Mesendoderm (in vitro differentiated cells): ENCODE measurements at regions not wholly inside any gene's neighbourhood (a gene's known extent, or its start where the extent isn't known, plus 50 kb on each side); places are given as distances from the start of the nearest gene placed in this dataset.

Experiments used
- DNase-seq: peaks from one replicate; pipeline ENCODE4 v3.0.0; 2013
- H2AK5ac ChIP-seq: 2 replicates; pipeline ENCODE4 v1.6.1; 2013; ENCODE audit warnings: low read length, inconsistent platforms
- H2BK120ac ChIP-seq: 2 replicates; pipeline ENCODE4 v1.6.1; 2013; ENCODE audit warnings: low read depth, mild to moderate bottlenecking, low read length, moderate library complexity, mixed read lengths
- H2BK15ac ChIP-seq: replicated peaks from 2 replicates; pipeline ENCODE4 v1.6.1; 2013; ENCODE audit warnings: low read depth, mild to moderate bottlenecking, moderate library complexity
- H2BK5ac ChIP-seq: 2 replicates; pipeline ENCODE4 v1.6.1; 2013; ENCODE audit warnings: low read length, inconsistent platforms
- H3K18ac ChIP-seq: 2 replicates; pipeline ENCODE4 v1.6.1; 2013; ENCODE audit warnings: mild to moderate bottlenecking, low read length, mixed read lengths
- H3K23ac ChIP-seq: one replicate; pipeline ENCODE4 v1.6.1; 2013; ENCODE audit warnings: low read length
- H3K27ac ChIP-seq: 2 replicates; pipeline ENCODE4 v1.5.1; 2013; ENCODE audit warnings: low read depth, mild to moderate bottlenecking, inconsistent platforms, low read length, moderate library complexity
- H3K27me3 ChIP-seq: 2 replicates; pipeline ENCODE4 v1.6.1; 2013; ENCODE audit warnings: low read length, control low read depth, mild to moderate bottlenecking, inconsistent platforms; ENCODE audit not compliant: insufficient read depth, poor library complexity
- H3K36me3 ChIP-seq: 2 replicates; pipeline ENCODE4 v1.6.1; 2013; ENCODE audit warnings: low read length, inconsistent platforms; ENCODE audit not compliant: control insufficient read depth, insufficient read depth
- H3K4ac ChIP-seq: one replicate; pipeline ENCODE4 v1.6.1; 2013; ENCODE audit warnings: low read depth, mild to moderate bottlenecking, low read length, moderate library complexity
- H3K4me1 ChIP-seq: 2 replicates; pipeline ENCODE4 v1.6.1; 2013; ENCODE audit warnings: low read depth, low read length, inconsistent platforms; ENCODE audit not compliant: control insufficient read depth
- H3K4me2 ChIP-seq: 2 replicates; pipeline ENCODE4 v1.6.1; 2013; ENCODE audit warnings: low read length
- H3K4me3 ChIP-seq: 2 replicates; pipeline ENCODE4 v1.5.1; 2013; ENCODE audit warnings: mild to moderate bottlenecking, low read length
- H3K56ac ChIP-seq: one replicate; pipeline ENCODE4 v1.6.1; 2013; ENCODE audit warnings: low read length
- H3K79me1 ChIP-seq: 2 replicates; pipeline ENCODE4 v1.6.1; 2013; ENCODE audit warnings: low read length, inconsistent platforms
- H3K79me2 ChIP-seq: 2 replicates; pipeline ENCODE4 v1.6.1; 2013; ENCODE audit warnings: mild to moderate bottlenecking, low read length; ENCODE audit not compliant: control insufficient read depth, insufficient read depth
- H3K9ac ChIP-seq: 2 replicates; pipeline ENCODE4 v1.6.1; 2013; ENCODE audit warnings: low read length, inconsistent platforms
- H4K5ac ChIP-seq: one replicate; pipeline ENCODE4 v1.6.1; 2013; ENCODE audit warnings: low read length
- H4K8ac ChIP-seq: one replicate; pipeline ENCODE4 v1.6.1; 2013; ENCODE audit warnings: low read depth, mild to moderate bottlenecking, control low read depth, low read length, moderate library complexity
- WGBS: extraction: QIAGEN DNeasy Blood & Tissue Kit; methylation state at CpG from one replicate; pipeline ENCODE4 v1.1.7; 2013; ENCODE audit warnings: low lambda C conversion rate, missing lambda C conversion rate; ENCODE audit not compliant: insufficient coverage; ENCODE audit errors: extremely low coverage; 5-methylcytosine and 5-hydroxymethylcytosine counted together

- no peak overlapping the region for H3K4me3 ChIP-seq
- DNase-seq, result no peak
- no peak overlapping the region for H3K4ac ChIP-seq
- no peak overlapping the region for H2BK120ac ChIP-seq
- no peak overlapping the region for H3K4me2 ChIP-seq
- H2AK5ac ChIP-seq, result no peak overlapping the region
- H3K9ac ChIP-seq, result no peak overlapping the region
- H3K18ac ChIP-seq, result no peak overlapping the region
- H3K56ac ChIP-seq, result no peak overlapping the region
- no peaks in the 10 kb centered on the region for H3K4me1 ChIP-seq
- H3K36me3 ChIP-seq, result no peaks in the 10 kb centered on the region
- H3K79me2 ChIP-seq, result no peaks in the 10 kb centered on the region
- no peaks in the 10 kb centered on the region for H3K27me3 ChIP-seq
- no peak overlapping the region for H2BK15ac ChIP-seq
- no peaks in the 10 kb centered on the region for H3K79me1 ChIP-seq
- H2BK5ac ChIP-seq, result no peak overlapping the region
- no peak overlapping the region for H4K5ac ChIP-seq
- no peak overlapping the region for H3K23ac ChIP-seq
- H3K27ac ChIP-seq, result no peak overlapping the region
- WGBS, result no CpG with 5 or more reads among the region's 4 CpGs
- H4K8ac ChIP-seq, result no peak overlapping the region
Measured at GRCh38 chr18:66769375-66769774, 165.5 kb upstream of the CDH19 start.

GRCh38 chr18:66764230-66764629, 160.3 kb upstream of the CDH19 start:
- H2AK5ac ChIP-seq, result no peak overlapping the region

GRCh38 chr18:66761166-66761565, 157.3 kb upstream of the CDH19 start:
- no peak overlapping the region for H2BK15ac ChIP-seq
- no peaks in the 10 kb centered on the region for H3K4me1 ChIP-seq
- no peak overlapping the region for H4K8ac ChIP-seq
- no peak overlapping the region for H3K27ac ChIP-seq
- H3K4me3 ChIP-seq, result no peak overlapping the region
- no peak overlapping the region for H2BK5ac ChIP-seq
- no peak overlapping the region for H3K56ac ChIP-seq
- no peak overlapping the region for H3K23ac ChIP-seq
- no peak overlapping the region for H3K18ac ChIP-seq
- no peak overlapping the region for H3K4me2 ChIP-seq
- H2AK5ac ChIP-seq, result no peak overlapping the region
- no peak overlapping the region for H3K4ac ChIP-seq
- no peaks in the 10 kb centered on the region for H3K79me2 ChIP-seq
- no CpG with 5 or more reads among the region's 4 CpGs for WGBS
- no peak overlapping the region for H4K5ac ChIP-seq
- no peak for DNase-seq
- H3K27me3 ChIP-seq, result no peaks in the 10 kb centered on the region
- no peaks in the 10 kb centered on the region for H3K79me1 ChIP-seq
- no peak overlapping the region for H2BK120ac ChIP-seq
- no peak overlapping the region for H3K9ac ChIP-seq
- no peaks in the 10 kb centered on the region for H3K36me3 ChIP-seq

More at GRCh38 chr18:66764230-66764629, 160.3 kb upstream of the CDH19 start:
- Histone ChIP-seq H2BK5ac (no peak overlapping the region), H3K23ac (no peak overlapping the region), H2BK15ac (no peak overlapping the region), H3K4ac (no peak overlapping the region), H3K27me3 (no peaks in the 10 kb centered on the region), H3K4me2 (no peak overlapping the region), H3K27ac (no peak overlapping the region), H3K4me1 (no peaks in the 10 kb centered on the region), H4K8ac (no peak overlapping the region), H3K36me3 (no peaks in the 10 kb centered on the region), H3K9ac (no peak overlapping the region), H4K5ac (no peak overlapping the region), H3K18ac (no peak overlapping the region), H3K56ac (no peak overlapping the region), H2BK120ac (no peak overlapping the region), H3K79me2 (no peaks in the 10 kb centered on the region), H3K79me1 (no peaks in the 10 kb centered on the region), H3K4me3 (no peak overlapping the region)
- WGBS, result no CpG with 5 or more reads among the region's 4 CpGs
- no peak for DNase-seq

- H3K36me3 ChIP-seq, result no peaks in the 10 kb centered on the region
- no peak overlapping the region for H3K4ac ChIP-seq
- no peak overlapping the region for H2BK15ac ChIP-seq
- H2AK5ac ChIP-seq, result no peak overlapping the region
- H4K8ac ChIP-seq, result no peak overlapping the region
- no peaks in the 10 kb centered on the region for H3K4me1 ChIP-seq
- no peak overlapping the region for H3K4me3 ChIP-seq
- H3K9ac ChIP-seq, result no peak overlapping the region
- H3K4me2 ChIP-seq, result no peak overlapping the region
- H4K5ac ChIP-seq, result no peak overlapping the region
- no peaks in the 10 kb centered on the region for H3K79me1 ChIP-seq
- H2BK120ac ChIP-seq, result no peak overlapping the region
- DNase-seq, result no peak
- no CpG with 5 or more reads among the region's 4 CpGs for WGBS
- H3K27me3 ChIP-seq, result no peaks in the 10 kb centered on the region
- H3K27ac ChIP-seq, result no peak overlapping the region
- no peak overlapping the region for H2BK5ac ChIP-seq
- H3K23ac ChIP-seq, result no peak overlapping the region
- H3K79me2 ChIP-seq, result no peaks in the 10 kb centered on the region
- H3K56ac ChIP-seq, result no peak overlapping the region
- no peak overlapping the region for H3K18ac ChIP-seq
Measured at GRCh38 chr18:66760559-66760958, 156.7 kb upstream of the CDH19 start.

- no peak overlapping the region for H2BK5ac ChIP-seq
- H3K4me3 ChIP-seq, result no peak overlapping the region
- no peak overlapping the region for H3K4me2 ChIP-seq
- no peak overlapping the region for H2BK120ac ChIP-seq
- H3K27ac ChIP-seq, result no peak overlapping the region
- H3K23ac ChIP-seq, result no peak overlapping the region
- H2BK15ac ChIP-seq, result no peak overlapping the region
- no peak overlapping the region for H3K9ac ChIP-seq
- no peaks in the 10 kb centered on the region for H3K79me2 ChIP-seq
- no peak overlapping the region for H4K5ac ChIP-seq
- WGBS, result no CpG with 5 or more reads among the region's 6 CpGs
- no peak overlapping the region for H3K4ac ChIP-seq
- H3K36me3 ChIP-seq, result no peaks in the 10 kb centered on the region
- H3K4me1 ChIP-seq, result no peaks in the 10 kb centered on the region
- DNase-seq, result peak; percentile 1
- H2AK5ac ChIP-seq, result no peak overlapping the region
- no peaks in the 10 kb centered on the region for H3K27me3 ChIP-seq
- H3K79me1 ChIP-seq, result no peaks in the 10 kb centered on the region
- no peak overlapping the region for H4K8ac ChIP-seq
- H3K56ac ChIP-seq, result no peak overlapping the region
- no peak overlapping the region for H3K18ac ChIP-seq
Measured at GRCh38 chr18:66759050-66759828, 155.3 kb upstream of the CDH19 start.

GRCh38 chr18:66757946-66758345, 154.1 kb upstream of the CDH19 start:
- Histone ChIP-seq H2BK5ac (no peak overlapping the region), H3K4me3 (no peak overlapping the region), H3K4ac (no peak overlapping the region), H4K8ac (no peak overlapping the region), H3K18ac (no peak overlapping the region), H3K23ac (no peak overlapping the region), H3K9ac (no peak overlapping the region), H3K4me2 (no peak overlapping the region), H4K5ac (no peak overlapping the region), H2BK120ac (no peak overlapping the region), H3K56ac (no peak overlapping the region), H3K27me3 (no peaks in the 10 kb centered on the region), H3K79me2 (no peaks in the 10 kb centered on the region), H3K79me1 (no peaks in the 10 kb centered on the region), H3K4me1 (no peaks in the 10 kb centered on the region), H2BK15ac (no peak overlapping the region), H3K36me3 (no peaks in the 10 kb centered on the region), H2AK5ac (no peak overlapping the region), H3K27ac (no peak overlapping the region)
- DNase-seq, result no peak
- WGBS, result no CpG with 5 or more reads among the region's 4 CpGs
